Uterus (tissue), 2 donors: ENCODE measurements at regions not wholly inside any gene's neighbourhood (a gene's known extent, or its start where the extent isn't known, plus 50 kb on each side); places are given as distances from the start of the nearest gene placed in this dataset.

Source experiments
- CTCF ChIP-seq, 4 experiments: fragments of 200-600 bp in 2 of 4; fragments of 450-650 bp in 2 of 4; sonication (generic) in 2 of 4; IDR thresholded peaks; one replicate each; pipeline ENCODE4 v1.5.1; 2016 to 2019; ENCODE audit warnings: antibody characterized with exemption in 4 of 4, mild to moderate bottlenecking in 2 of 4, moderate library complexity in 1 of 4
- POLR2A ChIP-seq, 2 donors: fragments of 450-650 bp; IDR thresholded peaks; one replicate each; pipeline ENCODE4 v1.6.1; 2016; ENCODE audit warnings: antibody characterized with exemption in 2 of 2, mild to moderate bottlenecking in 1 of 2, moderate library complexity in 1 of 2

DNA sequence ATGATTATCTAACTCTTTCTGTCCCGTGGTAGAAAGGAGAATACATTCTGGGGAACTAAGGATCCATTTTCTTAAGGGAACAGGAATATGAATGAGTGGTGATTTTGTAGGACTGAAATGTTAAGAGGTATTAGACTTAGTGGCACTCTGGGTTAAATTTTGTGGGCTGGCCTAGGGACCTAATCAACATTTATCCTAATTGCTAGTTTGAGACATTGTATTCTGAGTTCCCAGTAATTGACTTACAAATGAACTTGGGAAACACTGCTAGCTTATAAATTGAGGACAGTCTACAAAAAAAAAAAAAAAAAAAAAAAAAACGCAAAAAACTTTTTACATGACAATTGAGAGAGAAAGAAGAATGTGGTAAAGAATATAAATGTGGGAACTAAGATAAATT is 136.6 kb upstream of the ZP4 start:
- TF ChIP-seq CTCF (IDR thresholded peaks at IDR 0.05) (no peak), POLR2A (IDR thresholded peaks at IDR 0.05) (no peak)
